GM19240 (cell line): ENCODE measurements at regions not wholly inside any gene's neighbourhood (a gene's known extent, or its start where the extent isn't known, plus 50 kb on each side); places are given as distances from the start of the nearest gene placed in this dataset.

Experiments
- DNase-seq: peaks from one replicate; pipeline ENCODE4 v3.0.0; 2011; ENCODE audit warnings: low spot score; ENCODE audit not compliant: insufficient read length

DNA sequence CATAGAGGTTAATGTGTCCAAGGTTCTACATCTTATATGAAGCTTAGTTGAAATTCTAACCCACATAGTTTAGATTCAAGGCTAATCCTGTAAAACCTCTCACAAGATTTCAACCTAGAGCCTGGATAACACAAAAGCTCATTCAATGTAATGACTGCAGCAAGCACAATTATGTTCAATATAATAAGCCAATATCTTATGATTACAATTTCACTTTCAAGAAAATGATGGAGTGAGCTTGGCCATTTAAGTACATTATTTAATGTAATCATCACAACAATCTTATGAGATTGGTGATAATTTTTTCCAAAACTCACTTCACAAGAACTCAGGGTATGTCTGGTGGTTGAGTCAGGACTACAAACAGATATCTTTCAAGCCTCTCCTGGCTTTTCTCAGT is 1140.8 kb upstream of the WWC1 start:
- no peak for DNase-seq

- no peak for DNase-seq
These were observed 1138.9 kb upstream of the WWC1 start for GRCh38 chr5:167152561-167152960.

DNA sequence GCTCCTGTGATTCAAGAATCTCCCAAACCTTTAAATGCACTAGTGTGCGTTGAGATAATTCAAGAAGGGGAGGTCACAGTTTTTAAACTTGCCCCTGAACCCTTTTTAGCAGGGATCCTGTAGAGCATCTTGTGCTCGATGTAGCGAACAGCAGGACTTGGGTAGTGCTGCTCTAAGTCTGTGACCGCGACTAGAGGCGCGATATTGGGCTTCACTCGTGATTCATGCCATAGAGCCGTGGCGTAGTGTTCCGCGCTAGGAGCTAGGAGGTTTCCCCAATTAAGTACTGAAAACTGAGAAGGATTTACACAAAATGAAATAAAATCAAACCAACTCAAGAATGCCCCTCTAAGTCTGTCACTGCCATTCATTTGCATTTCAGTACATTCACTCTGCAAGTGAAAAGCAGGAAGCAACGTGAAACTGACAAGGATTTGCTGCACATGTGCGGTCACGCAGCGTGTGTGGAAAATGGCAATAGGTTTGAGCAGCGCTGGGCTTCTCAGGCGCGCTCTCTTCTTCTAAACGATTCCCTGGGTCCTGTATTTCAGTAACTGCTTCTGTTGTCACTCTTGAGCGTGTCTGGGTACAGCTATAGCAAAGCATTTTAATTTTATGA is 1135.9 kb upstream of the WWC1 start:
- no peak for DNase-seq

DNA sequence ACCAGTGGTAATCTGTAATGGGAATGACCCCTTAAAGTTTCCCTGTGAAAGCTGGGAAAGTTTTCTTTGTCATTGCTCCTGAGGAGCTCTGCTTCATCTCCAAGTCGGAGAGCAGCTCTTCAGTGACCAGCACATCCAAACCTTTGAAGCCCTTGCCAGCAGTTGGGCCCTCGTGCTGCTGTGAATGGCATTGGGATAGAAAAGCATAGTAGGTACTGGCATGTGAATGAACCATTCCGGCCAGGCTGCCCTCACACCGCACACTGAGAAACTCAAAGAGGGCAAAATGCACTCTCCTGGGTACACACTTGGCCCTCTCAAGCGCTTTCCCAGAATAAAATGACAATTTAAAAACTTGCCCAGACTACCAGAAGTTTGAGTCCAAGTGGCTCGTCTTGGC is 1135.0 kb upstream of the WWC1 start:
- DNase-seq, result no peak

DNA sequence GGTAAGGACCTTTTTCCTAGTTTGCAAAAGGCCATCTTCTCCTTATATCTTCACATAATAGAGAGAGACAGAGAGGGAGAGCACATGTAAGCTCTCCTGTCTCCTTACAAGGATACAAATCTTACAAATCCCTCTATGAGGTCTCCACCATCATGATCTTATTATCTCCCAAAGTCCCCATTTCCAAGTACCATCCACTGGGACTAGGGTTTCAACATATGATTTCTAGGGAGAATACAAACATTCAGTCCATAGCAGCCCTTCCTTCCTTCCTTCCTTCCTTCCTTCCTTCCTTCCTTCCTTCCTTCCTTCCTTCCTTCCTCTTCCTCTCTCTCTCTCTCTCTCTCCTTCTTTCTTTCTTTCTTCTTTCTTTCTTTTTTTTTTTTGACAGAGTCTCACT is 1132.9 kb upstream of the WWC1 start:
- DNase-seq, result no peak

DNA sequence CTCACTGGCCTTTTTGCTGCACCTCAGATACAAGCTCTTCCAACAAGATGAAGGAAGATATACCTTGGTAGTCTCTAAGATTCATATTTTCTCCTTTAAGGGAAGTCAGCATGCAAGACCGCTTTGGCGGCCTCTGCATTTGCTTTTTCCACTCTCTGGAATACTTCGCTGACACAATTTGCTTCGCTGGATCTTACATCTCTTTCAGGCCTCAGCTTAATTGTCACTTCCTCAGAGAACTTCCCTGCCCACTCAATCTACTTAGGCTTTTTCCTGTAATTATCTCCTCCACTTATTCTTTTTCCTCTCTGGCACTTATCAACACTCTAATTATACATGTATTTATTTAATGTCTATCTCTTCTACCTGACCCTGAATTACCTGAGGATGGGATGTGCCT is 1131.1 kb upstream of the WWC1 start:
- DNase-seq, result no peak

DNA sequence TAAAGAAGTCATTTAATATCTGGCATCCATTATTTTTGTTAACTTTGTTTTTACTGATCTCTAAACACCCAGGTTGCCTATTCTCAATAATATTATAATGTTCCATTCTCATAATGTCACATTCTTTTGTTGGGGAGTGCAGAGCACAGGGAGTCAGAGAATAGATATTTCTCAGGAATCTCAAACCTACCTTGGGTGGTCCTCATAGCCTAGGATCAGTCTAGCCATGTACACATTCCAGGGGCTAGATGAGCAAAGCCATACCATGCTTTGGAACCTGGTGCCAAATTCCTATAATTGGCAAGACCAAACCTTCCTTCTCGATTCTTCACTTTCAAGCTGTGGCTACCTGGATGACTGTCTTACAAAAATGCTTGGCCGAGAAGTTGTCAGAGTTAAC is 1124.7 kb upstream of the WWC1 start:
- DNase-seq, result no peak

- DNase-seq, result no peak
These were observed 1124.2 kb upstream of the WWC1 start for GRCh38 chr5:167167191-167167795.

GRCh38 chr5:167168971-167169370 is 1122.5 kb upstream of the WWC1 start:
- no peak for DNase-seq

DNA sequence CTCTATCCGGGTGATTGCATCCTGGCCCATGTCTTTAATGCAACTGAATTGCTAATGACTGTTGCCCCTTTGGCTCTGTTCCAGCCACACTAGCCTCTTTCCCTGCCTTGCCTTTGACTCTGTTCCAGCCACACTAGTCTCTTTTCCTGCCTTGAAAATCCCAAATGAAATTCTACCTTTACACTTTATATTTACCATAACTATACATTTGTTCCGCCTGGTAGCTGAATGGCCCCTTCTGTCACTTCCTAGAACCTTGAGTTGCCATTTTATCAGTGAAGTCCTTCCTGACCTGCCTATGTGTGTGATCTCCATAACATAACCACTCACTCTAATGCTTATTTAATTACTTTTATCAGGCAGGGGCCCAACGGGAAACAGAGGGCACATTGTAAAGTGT is 1120.4 kb upstream of the WWC1 start:
- DNase-seq, result no peak

DNA sequence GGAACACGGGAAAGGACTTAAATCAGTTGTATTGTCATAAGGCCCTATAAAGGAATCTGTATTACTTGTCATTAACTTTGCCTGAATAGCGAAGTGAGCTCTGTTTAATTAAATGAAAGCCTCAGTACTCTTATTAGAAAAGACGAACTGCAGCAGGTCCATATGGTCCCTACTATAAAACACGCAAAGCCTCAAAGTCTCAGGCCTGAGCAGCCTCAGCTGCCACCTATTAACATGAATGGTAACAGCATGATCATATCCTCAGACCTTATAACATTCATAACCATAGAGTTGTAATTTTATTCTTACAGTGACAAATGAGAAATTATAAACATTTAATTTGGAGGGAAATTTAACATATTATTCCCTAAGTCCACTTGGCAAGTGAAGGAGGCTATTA is 1113.7 kb upstream of the WWC1 start:
- DNase-seq, result no peak

GRCh38 chr5:167180906-167181305 is 1110.5 kb upstream of the WWC1 start:
- no peak for DNase-seq

GRCh38 chr5:167205881-167206280 is 1085.6 kb upstream of the WWC1 start:
- no peak for DNase-seq

DNA sequence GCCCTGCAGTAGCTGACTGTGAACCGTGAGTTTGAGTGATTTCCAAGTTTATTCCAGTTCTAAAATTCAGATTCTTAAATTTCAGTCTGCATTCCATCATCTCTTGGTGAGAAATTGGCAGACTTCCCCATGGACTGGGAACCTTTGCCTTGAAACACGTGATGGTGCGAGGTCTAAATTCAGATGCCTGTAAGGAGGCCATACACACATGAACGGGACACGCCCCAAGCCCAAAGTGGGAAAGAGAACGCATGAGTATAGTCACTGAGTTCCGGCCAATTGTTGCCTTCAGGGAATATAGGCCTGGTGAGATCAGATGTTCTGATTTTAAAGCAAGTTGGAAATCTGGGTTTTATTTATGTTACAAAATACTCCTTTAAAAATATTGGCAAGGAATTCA is 1084.4 kb upstream of the WWC1 start:
- DNase-seq, result no peak

DNA sequence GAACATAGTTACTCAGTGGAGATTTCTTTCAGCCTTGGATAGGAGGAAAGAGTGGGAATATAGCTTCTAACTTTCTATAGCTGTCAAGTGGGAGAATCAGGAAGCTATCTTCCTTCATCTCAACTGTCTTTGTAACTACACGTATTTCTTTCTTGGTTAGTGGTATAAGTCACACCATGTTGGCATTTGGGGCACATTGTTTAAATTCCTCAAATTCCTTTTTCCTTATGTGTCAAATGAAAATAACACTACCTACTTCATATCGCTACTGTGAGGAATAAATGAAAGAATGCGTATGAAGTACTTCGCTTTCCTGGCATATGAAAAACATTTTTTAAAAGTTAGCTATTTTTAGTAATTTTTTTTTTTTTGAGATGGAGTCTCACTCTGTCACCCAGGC is 1082.5 kb upstream of the WWC1 start:
- DNase-seq, result no peak

DNA sequence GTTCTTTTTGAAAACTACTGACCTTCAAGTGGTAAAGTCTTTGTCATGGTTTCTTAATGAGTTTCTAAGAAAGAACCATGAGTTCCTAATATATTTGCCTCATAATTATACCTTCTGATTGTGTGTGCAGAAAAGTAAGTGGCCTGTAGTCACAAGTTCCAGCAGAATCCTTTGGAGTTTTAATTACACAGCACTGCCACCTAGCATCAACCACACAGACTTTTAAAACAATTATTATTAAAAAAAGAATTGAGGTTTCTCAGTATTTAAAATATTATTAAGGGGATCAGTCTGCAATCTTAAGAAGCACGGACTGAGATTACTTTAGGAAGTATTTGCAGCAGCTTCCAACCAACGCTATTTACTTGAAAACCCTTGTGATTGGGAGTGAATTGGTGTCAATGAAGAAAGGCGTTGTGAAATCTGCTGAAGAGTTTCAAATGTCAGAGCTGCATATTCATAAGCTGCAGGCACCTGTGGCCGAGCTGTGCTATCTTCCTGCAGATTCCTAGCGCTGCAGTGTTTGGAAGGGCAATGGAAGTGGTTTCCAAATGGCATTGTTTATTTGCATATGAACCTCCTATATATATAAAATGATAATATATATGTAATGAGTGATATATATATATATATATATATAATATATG is 1074.2 kb upstream of the WWC1 start:
- DNase-seq, result no peak

DNA sequence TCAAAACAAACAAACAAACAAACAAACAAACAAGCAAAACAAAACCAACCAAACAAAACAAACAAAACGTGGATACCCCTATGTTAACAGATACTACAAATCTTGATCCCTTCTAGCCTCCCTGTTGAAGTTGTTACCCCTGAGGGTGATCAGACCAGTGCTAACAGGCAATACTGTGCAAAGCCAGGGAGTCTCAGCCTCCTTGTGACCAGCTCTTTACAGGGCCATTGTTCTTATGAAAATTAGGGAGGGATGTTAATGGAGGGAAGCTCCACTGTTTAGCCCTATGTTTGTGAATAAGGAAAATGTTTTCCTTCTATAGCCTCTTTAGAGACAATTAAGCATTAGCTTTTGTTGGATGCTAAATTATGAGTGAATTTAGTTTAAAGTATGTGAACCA is 1072.1 kb upstream of the WWC1 start:
- no peak for DNase-seq

DNA sequence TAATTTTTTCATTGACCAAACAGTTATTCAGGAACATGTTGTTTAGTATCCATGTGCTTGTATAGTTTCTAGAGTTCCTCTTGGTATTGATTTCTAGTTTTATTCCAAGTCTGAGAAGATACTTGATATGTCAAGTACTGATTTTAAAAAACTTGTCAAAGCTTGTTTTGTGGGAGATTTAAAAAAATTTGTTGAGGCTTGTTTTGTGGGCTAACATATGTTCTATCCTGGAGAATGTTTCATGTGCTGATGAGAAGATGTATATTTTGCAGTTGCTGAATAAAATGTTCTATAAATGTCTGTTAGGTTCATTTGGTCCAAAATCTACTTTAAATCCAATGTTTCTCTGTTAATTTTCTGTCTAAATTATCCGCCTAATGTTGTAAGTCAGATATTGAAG is 1065.1 kb upstream of the WWC1 start:
- DNase-seq, result no peak

GRCh38 chr5:167228134-167228533 is 1063.3 kb upstream of the WWC1 start:
- DNase-seq, result no peak

- DNase-seq, result no peak
These were observed 1061.7 kb upstream of the WWC1 start for GRCh38 chr5:167229751-167230150.

- DNase-seq, result no peak
These were observed 1061.0 kb upstream of the WWC1 start for GRCh38 chr5:167230414-167230813.

DNA sequence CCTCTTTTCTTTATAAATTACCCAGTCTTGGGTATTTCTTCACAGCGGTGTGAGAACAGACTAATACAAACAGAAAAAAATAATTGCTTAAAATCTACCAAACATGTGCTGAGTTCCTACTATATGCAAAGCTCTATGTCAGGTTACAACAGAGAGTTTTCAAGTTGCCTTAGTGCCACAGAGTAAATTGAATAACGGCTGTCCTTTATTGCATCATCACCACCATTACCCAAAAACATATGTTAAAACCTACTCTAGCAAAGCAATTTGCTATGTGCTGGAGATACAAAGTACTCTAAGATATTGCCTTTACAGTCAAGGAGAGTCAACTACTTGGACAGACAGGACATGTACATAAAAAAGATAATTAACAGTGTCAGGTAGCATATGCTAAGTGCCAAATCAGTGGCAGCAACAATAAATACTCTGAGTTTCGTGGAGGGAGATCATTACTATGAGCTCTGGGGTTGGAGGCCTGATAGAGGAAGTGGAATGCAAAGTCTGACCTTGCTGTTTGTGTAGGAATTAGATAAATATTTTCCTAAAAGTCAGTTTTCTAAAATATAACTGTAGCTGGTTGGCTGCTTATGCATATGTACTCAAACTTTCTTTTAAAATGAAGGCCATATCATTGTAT is 1058.7 kb upstream of the WWC1 start:
- no peak for DNase-seq
